ENCODE measurements at regions not wholly inside any gene's neighbourhood (a gene's known extent, or its start where the extent isn't known, plus 50 kb on each side); places are given as distances from the start of the nearest gene placed in this dataset.

DNA sequence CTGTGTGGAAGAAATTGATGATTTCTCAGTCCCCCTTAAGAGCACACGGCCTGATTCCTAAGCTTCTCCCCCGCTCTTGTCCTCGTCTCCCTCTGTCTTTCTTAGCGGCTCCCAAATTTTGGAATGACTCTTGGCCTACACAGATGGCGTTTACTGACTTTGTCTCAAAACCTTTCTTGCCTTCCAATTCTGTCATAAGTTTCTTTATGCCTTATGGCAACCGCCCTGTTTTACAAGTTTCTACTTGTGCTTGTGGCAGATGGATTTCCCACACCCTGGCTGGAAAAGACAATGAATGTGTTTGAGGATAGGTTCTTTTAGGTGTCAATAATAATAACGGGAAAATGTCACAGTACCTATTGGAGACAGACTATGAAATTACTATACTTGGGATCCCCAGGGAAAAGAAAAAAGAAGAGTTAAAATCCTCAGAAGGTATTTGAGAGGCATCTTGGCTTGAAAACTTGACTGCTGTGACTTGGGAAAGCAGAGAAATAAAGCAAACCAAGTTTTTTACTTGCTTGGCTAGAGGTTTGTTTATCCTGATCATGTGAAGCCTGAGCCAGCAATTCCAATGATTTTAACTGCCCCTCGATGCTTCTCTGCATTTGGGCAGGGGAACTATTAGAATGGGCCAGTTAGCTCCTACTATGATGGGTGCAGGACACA lies 276.4 kb downstream of the HRH4 start:
- no peak for DNase-seq (ENCODE audit: low spot score)

DNA sequence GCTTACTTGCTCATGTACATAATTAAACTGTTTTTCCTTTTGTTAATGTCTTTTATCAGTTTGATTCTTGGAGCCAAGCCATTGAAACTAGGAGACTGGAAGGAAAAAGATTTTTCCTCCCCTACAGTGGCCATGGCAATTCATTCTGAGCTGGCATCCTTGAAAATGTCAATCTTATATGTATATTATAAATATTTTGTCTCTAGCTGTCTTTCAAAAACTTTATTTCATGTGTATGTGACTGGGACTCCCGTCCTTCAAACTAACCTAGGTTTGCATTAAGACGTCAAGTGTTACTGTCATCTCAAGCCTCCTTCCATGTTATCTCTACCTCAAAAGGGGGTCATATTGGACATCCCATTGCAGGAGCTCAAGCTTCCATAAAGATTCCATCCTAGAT lies 280.4 kb downstream of the HRH4 start:
- no peak for DNase-seq (ENCODE audit: low spot score)

DNA sequence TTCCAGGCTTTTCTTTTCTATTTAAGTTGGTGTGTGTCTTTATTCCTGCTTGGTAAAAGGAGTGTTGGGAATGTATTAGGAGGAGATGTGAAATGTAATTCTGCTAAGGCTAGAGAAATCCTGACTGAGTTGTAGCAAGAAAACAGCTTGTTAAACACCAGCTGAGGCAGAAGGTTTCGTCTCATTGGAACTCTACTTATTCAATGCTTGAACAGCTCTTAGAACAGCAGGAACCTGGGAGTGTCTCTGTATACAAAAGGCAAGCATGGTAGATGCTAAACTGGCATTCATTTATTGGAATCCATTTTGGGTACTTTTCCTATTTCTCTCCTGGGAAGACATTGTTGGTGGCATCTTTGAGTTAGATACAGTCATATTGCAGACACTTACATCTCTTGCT lies 280.9 kb downstream of the HRH4 start:
- no peak for DNase-seq (ENCODE audit: low spot score)

DNA sequence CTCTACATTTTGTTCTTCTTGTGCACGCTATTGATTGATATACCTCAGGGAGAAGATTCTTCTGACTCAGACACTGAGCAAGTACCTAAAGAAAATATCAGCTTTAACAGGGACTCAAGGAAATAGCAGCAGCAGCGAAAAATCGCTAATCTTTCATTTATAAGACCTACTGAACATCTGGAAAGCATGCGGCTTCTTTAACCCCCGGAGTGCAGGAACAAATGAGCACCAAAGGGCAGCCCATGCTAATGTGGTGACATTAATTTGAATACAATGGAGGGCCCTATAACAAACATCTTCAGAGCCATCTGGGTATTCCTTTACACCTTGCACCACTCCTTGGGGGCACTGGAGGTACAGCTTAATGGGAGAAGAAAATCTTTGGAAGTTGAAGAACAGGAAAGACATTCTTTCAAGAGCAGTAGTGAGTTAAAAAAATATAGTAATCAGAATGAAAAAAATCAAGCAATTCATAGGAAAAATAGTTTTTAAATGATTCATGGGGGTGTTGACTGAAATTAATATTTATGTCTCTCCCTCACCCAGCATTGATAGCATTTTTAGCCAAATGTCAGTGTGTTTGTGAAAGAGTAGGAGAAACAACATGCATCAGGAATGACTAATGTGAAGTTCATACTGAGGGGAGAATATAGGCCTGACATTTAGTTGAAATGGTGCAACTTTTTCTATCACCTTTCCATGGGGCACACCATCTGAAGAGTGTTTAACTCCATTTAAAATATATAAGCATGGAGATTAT lies 281.7 kb downstream of the HRH4 start:
- DNase-seq (ENCODE audit: low spot score): no peak

DNA sequence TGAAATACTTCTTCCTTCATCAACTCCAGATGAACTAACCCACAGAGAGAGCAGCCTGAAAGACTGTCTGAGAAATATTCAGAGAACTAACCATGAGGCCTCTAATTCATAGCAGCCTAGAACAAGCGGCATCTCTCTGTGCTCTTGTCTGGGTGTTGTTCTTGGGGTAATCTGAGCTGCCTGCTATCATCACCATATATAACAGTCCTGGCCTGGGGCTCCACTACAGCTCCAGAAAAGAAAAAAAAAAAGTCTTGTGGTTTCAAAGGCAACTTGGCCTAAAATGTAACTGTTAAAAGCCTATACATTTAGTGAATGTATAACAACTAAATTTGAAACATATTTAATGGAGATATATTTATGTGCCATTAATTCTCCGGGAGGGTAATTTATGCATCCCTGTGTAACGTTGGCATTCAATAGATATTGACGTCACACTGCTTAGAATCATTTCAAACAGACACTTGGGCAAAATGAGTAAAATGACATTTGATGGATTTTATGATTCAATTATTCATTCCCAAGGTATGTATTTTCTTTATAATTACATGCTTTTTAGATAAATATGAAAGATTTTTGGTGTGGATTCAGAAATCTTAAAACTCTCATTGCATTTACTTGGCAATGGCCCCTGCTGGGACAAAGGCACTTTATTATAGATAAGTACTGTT lies 294.3 kb downstream of the HRH4 start:
- DNase-seq (ENCODE audit: low spot score): no peak

DNA sequence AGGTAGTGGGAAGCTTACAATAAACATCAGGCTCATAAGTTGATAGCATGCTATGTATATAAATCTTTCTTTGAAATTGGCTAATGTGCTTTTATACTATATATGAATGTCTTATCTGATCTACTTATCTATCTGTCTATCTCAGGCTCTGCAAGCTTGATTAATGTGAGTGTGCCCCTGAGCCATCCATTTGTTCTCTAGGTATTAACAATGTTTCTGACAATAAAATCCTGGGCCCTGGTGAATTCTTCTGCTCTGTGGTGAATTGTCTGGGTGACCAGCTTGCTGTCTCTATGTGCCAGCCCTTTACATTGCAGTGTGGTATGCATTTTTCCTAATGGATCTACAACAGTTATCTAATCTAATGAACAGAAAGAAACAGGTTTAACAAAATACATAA lies 295.9 kb downstream of the HRH4 start:
- no peak for DNase-seq (ENCODE audit: low spot score)

DNA sequence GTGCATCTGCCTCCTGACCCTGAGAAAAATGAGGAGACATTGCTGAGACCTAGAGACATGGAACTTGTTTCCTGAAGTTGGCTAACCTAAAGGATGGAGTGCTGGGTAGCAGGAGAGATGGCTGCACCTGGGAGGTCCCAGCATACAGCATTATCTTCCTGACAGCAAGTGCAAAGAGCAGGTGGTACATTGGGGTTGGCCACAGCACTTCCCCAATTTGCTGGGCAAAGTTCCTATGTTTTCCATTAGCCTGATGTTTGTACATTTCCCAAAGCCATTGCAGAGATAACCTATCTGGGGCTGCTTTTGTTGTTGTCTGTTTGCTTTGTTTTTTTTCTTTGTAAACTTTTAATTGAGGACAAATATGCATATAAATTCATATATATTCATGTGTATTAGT lies 296.7 kb downstream of the HRH4 start:
- DNase-seq (ENCODE audit: low spot score): no peak

DNA sequence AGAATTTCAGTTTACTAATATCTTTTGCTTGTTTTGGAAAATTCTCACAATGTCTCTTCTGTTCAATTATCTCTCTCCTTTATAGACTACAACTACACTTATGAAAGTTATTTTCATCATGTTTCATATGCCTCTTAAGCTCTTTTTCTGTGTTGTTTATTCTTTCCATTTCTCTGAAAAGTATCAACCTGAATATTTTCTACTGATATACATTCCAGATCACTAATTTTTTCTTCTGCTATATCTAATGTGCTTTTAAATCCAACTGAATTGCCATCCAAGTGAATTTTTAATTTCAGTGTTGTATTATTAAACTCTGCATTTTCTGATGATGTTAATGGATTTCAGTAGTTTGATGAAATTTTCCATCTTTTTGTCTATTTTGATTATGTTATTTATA lies 301.3 kb downstream of the HRH4 start:
- no peak for DNase-seq (ENCODE audit: low spot score)

DNA sequence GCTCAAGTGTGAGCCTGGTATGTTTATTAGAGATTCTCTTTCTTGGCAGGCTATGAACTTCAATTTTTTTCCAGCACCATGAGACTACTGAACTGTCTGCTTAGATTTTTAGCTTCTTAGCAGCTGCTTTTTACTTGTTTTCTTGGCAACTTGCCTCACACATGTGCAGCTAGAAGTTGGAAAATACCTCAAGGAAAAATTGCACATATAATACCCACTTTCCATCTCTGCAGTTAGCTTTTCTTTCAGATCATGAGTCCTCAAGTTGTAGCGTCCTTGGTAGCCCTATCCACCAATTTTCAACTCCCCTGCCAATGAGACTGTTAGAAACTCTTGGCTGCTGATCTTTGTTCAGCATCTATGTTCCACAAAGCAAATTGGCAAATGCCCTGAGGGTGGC lies 302.1 kb downstream of the HRH4 start:
- no peak for DNase-seq (ENCODE audit: low spot score)

DNA sequence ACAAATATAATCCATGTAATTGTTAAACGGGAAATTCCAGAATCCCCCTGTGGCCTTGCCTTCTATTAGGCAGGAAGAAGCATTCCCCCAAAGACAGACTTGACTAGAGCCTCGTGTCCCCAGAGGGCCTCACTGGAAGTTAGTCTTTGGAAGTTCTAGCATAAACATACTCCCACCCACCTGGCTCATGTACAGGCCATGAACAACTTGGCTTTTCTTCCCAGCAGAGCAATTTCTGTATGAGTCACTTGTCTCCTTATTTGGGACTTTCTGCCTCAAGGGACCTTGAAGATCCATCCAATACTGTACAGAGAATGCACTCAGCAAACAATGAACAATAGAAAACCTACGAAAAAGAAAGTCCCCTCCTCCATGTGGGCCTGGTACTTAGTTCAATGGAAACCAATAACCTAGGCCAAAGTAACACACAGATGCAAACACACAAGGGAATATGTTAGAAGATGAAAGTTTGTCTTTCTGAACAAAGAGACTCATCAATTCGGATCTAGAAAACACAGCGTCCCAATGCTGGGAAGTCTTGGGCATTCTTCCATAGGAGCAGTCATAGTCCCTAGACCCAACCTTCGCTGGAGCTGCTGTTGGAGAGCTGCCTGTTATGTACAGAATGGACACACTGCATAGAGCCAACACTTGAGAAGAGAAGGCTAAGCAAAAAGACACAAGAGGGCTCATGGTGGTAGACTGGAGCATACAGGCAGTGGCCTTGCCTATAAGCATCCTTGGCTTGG lies 303.5 kb downstream of the HRH4 start:
- DNase-seq (ENCODE audit: low spot score): no peak

DNA sequence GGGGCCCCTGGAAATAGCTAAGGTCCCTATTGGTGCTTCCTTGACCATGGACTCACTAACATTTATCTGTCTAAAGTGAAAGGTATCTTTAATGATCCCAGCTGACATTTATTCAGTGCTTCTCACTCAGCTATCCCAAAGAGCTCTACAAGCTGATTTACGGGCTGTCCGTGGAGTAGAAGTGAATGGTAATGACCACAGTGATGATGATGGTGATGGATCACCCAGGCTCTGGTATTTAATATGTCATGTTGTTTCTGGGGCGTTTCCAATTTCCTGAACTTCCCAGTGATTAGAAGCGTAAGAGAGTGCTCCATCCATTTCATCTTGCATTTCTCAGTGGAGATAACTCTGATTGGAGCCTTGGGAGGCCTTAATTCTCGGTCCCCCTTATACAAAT lies 304.3 kb downstream of the HRH4 start:
- no peak for DNase-seq (ENCODE audit: low spot score)

DNA sequence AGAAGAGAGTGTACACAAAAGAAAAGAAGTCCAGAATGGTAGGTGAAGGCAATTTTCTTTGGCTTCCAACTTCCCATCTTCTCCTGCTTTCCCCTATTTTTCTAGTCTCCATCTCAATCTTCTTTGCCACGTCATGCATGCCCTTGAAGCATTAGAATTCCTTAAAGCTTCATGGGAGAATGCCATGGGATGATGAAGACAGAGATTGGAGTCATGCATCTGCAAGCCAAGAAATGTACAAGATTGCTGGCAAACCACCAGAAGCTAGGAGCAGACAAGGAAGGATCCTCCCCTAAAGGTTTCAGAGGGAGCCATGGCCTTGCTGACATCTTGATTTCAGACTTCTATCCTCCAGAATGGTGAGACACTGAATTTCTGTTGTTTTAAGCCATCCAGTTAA lies 305.9 kb downstream of the HRH4 start:
- DNase-seq (ENCODE audit: low spot score): no peak

DNA sequence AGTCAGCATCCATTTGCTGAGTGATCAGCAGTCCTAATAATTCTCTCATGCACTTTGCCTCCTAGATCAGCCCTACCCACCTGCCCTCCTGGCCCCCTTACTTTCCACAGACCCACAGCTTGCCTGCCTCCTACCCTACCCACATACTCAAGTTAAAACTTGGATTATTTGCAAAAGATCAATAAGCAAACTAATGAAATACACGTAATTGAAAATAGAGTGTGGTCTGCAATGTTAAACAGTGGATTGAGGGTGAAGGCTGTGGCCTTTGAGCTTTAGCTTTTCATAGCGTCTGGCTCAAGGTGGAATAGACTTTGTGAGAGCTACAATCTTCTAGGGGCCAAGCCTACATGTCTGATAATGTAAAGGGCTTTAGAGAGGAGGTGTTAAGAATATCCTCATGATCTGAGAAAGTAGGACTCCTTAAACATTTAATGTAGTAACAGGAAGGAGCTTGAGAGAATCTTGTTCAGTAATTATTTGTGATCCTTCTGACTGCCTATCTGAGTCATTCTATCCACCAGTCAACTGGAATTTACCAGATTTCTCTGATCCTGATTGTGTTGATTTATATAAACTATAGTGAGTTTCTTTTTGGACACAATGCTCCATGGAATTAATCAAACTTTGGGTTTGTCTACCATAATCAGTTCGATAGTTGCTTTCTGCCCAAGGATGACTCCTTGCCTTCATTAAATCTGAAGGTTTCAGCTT lies 310.0 kb downstream of the HRH4 start:
- DNase-seq (ENCODE audit: low spot score): no peak

DNA sequence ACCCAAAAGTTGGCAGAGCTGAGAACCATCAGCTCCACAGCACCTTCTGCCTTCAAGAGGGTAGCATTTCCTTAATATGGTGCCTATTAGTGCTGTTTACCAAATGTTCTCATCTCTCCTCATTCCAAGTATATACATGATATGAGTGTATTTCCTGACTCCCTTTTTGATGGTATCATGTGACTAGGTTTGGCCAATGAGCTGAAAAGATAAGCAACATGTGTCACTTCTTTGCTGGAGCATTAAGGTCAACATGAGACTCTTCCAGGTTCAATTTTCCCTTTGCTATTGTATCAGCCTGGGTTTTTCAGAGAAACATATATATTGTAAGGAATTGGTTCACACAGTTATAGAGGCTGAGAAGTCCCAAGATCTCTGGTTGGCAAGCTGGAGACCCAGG lies 310.9 kb downstream of the HRH4 start:
- DNase-seq (ENCODE audit: low spot score): no peak

DNA sequence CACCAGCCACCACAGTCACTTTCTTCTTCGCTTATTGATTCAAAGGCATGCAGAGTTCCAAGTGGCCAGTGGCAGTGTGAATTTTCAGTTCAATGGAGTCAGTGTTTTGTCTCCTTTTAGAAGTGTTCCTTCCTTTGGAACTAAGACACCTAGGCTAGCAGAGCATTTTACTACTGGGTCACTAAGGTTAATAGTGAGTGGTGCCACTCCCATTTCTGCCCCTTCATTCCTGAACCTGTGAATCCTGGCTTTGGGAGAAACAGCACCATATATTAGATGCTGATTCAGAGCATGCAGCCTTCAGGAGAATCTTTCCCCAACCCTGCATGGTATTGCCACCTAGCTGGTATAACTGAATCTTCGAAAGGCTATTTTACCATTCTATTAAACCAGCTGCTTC lies 312.7 kb downstream of the HRH4 start:
- DNase-seq (ENCODE audit: low spot score): no peak

DNA sequence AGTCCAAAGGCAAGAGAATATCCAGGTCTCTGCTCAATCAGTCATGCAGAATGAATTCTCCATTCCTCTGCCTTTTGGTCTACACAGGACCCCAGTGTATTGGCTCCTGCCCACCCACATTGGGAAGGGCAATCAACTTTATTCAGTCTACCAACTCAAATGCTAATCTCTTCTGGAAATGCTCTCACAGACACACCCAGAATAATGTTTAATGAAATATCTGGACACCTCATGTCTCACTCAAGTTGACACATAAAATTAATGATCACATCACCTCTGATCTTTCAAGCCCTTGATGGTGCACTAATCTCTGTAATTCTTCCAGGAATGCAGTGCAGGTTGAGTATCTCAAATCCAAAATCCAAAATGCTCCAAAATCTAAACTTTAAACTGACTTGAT lies 315.6 kb downstream of the HRH4 start:
- DNase-seq (ENCODE audit: low spot score): no peak

DNA sequence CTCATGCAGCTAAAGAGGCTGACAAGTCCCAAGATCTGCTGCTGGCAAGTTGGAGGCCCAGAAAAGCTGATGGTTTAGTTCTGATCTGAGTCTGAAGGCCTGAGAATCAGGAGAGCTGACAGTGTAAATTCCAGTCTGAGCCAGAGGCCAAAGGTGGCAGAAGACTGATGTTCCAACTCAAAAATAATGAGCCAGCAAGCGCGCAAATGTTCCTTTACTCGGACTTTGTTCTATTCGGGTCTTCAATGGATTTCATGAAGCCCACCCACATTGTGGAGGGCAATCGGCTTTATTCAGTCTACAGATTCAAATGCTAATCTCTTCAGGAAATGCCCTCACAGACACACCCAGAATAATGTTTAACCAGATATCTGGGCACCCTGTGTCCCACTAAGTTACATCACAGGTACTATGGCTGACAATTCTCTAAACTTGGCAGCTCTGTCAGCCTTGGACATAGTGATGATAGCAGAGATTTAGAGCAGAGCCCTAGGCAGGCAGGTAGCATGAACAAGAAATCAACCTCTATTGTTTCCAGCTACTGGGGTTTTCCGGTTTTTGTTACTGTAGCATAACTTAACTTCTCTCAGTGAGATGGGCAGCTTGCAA lies 318.5 kb downstream of the HRH4 start:
- DNase-seq (ENCODE audit: low spot score): no peak

DNA sequence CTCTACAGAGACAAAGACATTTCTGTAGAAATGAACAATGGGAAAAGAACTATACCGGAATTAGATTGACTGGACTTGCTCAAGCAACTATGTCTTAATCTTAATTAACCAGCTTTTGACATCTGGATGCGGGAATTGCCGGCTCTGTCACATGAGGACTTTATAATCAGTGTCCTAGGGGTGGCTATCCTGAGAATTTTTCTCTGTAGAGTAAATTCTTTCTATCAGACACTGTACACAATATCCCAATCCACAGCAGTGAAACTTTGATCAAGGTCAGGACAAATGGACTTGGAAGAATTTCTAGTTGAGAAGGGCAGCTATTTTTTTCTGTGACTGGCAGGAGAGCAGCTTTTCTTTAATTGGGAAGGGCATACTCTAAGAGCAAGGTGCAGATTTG lies 322.1 kb downstream of the HRH4 start:
- DNase-seq (ENCODE audit: low spot score): no peak

DNA sequence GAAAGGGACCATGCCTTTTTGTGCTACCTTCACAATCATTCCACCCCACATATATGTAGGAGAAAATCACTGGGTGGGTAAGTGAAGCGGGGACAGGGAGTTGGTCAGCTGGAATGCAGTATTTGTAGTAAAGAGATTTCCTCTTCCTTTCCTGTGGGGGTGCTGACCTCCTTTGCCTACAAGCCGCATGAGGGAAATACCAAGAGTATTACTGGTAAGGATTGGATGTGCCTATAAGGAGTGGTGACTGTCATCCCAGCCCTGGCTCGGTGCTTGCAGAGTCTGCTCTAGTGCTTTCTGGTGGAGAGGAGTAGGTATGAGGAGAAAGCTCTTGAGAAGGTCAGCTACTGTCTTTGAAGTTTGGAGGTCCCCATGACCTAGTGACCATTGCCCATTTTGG lies 324.6 kb downstream of the HRH4 start:
- no peak for DNase-seq (ENCODE audit: low spot score)

DNA sequence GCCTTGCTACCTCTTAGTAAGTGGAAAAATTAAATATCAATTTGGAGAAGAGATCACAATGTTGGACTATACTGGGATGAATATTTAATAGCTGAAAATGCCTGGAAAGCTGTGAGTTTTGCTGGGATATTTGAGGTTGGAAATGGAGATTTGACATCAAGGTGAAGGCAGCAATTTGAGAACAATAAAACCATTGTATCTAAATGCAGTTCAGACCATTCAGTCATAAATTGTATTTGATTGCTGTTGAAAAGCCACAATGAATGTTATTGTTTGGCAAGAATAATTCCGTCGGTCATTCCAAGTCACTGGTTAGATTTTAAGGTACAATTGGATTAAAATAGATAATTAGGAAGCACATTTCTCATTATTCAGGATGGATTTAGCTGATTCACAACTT lies 325.6 kb downstream of the HRH4 start:
- DNase-seq (ENCODE audit: low spot score): no peak

DNA sequence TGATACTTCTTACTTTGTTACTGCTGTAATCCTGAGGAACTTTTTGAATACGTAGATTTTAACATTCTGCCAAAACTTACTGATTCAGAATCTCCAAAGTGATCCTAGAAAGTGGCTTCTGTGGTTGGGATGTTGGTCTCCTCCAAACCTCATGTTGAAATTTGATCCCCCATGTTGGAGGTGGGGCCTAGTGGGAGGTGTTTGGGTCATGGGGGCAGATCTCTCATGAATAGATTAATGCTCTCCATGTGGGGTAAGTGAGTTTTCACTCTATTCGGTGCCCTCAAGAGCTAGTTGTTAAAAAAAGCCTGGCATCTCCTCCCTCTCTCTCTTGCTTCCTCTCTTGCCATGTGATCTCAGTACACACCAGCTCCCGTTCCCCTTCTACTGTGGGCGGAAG lies 329.9 kb downstream of the HRH4 start:
- no peak for DNase-seq (ENCODE audit: low spot score)
